ENCODE measurements at regions not wholly inside any gene's neighbourhood (a gene's known extent, or its start where the extent isn't known, plus 50 kb on each side); places are given as distances from the start of the nearest gene placed in this dataset.

DNA sequence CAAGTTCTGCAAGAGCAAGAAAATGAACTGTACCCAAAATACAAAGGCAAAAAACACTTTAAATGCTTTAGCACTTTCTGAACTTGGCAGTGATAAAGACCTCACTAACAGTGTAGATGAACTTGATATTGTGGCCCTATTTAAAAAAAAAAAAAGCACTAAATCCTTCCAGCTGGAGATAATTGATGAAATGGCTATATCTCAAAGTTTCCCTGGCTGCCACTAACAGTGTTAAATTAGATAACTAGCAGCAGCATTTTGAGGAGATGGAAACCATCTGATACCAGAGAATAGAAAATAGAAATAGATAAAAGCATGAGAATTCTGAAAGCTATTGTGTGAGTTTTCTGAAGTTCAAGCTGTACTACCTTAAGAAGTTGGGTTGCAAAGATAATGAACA lies 317.2 kb downstream of the RWDD3 start:
- TF ChIP-seq CTCF (IDR thresholded peaks at IDR 0.05; ENCODE audit: low read depth, low read length, missing input control) (no peak), GABPA (IDR thresholded peaks at IDR 0.05 in 1 of 2, conservative IDR thresholded peaks at IDR 0.05 in 1 of 2) (no peak)
- TF ChIP-seq, protein P1, sequence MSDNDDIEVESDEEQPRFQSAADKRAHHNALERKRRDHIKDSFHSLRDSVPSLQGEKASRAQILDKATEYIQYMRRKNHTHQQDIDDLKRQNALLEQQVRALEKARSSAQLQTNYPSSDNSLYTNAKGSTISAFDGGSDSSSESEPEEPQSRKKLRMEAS (IDR thresholded peaks at IDR 0.05): no peak

All from liver (tissue), 3 donors.